Endothelial cell of umbilical vein (primary cell): ENCODE measurements at regions not wholly inside any gene's neighbourhood (a gene's known extent, or its start where the extent isn't known, plus 50 kb on each side); places are given as distances from the start of the nearest gene placed in this dataset.

ENCODE experiments used
- BruUV-seq: library from RNA; stranded (reverse); fragments of 400-500 nt; replicated peaks from 2 replicates; lab custom pipeline; 2021; lab: Mats Ljungman, UMichigan
- CTCF ChIA-PET: fragments of 300-600, 350-600 bp; sonication (Branson Sonifier 250); formaldehyde crosslinking; loops from one replicate; lab custom pipeline; 2021; ENCODE audit warnings: antibody characterized with exemption, inconsistent platforms; lab: Charles Lee
- POLR2A ChIA-PET: fragments of 300-600, 350-600 bp; sonication (Branson Sonifier 250); formaldehyde crosslinking; loops from one replicate; lab custom pipeline; 2021; ENCODE audit warnings: antibody characterized with exemption, inconsistent platforms; lab: Charles Lee
- DNase-seq: peaks from one replicate; pipeline ENCODE4 v3.0.0-alpha.2; 2011; ENCODE audit warnings: low read depth, low spot score
- FAIRE-seq: peaks from 2 replicates; lab custom pipeline; 2011; peaks lifted over from hg19 to GRCh38; lab: Jason Lieb, UNC
- H2AFZ ChIP-seq: 2 replicates; pipeline ENCODE4 v1.6.0; 2012; ENCODE audit warnings: low read depth, low read length, control low read depth, inconsistent platforms
- H3K27ac ChIP-seq: 2 replicates; pipeline ENCODE4 v1.5.1; 2011; ENCODE audit warnings: low read depth, mild to moderate bottlenecking, control low read depth, low read length, moderate library complexity; ENCODE audit not compliant: insufficient read depth
- H3K27me3 ChIP-seq, 2 experiments: 2 replicates each; pipeline versions ENCODE4 v1.6.0 to v1.6.1; 2011; ENCODE audit warnings: low read length in 2 of 2, mixed read lengths in 1 of 2; ENCODE audit not compliant: control insufficient read depth in 2 of 2, insufficient read depth in 2 of 2
- H3K36me3 ChIP-seq, 2 experiments: 2 replicates in 1 of 2; 3 replicates in 1 of 2; pipeline ENCODE4 v1.5.1; 2011; ENCODE audit warnings: low read length in 2 of 2, mild to moderate bottlenecking in 1 of 2, moderate library complexity in 1 of 2; ENCODE audit not compliant: control insufficient read depth in 2 of 2, insufficient read depth in 2 of 2; ENCODE audit errors: extremely low read depth in 1 of 2
- H3K4me1 ChIP-seq: 3 replicates; pipeline ENCODE4 v1.5.1; 2011; ENCODE audit warnings: mild to moderate bottlenecking, low read length; ENCODE audit not compliant: control insufficient read depth, insufficient read depth; ENCODE audit errors: extremely low read depth
- H3K4me2 ChIP-seq: 2 replicates; pipeline ENCODE4 v1.6.1; 2011; ENCODE audit warnings: low read length, control low read depth, mixed read lengths; ENCODE audit not compliant: insufficient read depth
- H3K4me3 ChIP-seq, 3 experiments: fragments of 200-600 bp in 1 of 3; sonication (generic), shearing (Covaris generic) in 1 of 3; replicated peaks in 1 of 3; 2 replicates each; pipeline ENCODE4 v1.5.1; 2011 to 2016; ENCODE audit warnings: control low read depth in 3 of 3, low read length in 3 of 3, mild to moderate bottlenecking in 2 of 3, inconsistent platforms in 1 of 3, low read depth in 1 of 3, moderate library complexity in 1 of 3; ENCODE audit not compliant: insufficient read depth in 1 of 3
- H3K79me2 ChIP-seq: 2 replicates; pipeline ENCODE4 v1.6.0; 2012; ENCODE audit warnings: low read length, inconsistent platforms; ENCODE audit not compliant: control insufficient read depth, insufficient read depth
- H3K9ac ChIP-seq: replicated peaks from 2 replicates; pipeline ENCODE3; 2011; ENCODE audit warnings: low read length, control low read depth; ENCODE audit not compliant: insufficient read depth; ENCODE audit errors: extremely low read depth
- H3K9me1 ChIP-seq: replicated peaks from 3 replicates; pipeline ENCODE4 v1.6.0; 2011; ENCODE audit warnings: mild to moderate bottlenecking, low read length; ENCODE audit not compliant: control insufficient read depth, insufficient read depth; ENCODE audit errors: extremely low read depth
- H3K9me3 ChIP-seq: replicated peaks from 2 replicates; pipeline ENCODE4 v1.5.1; 2012; ENCODE audit warnings: low read length, inconsistent platforms; ENCODE audit not compliant: control insufficient read depth, insufficient read depth
- H4K20me1 ChIP-seq: replicated peaks from 2 replicates; pipeline ENCODE3; 2011; ENCODE audit warnings: mild to moderate bottlenecking, low read length; ENCODE audit not compliant: control insufficient read depth, insufficient read depth; ENCODE audit errors: extremely low read depth
- CTCF ChIP-seq, 2 donors: IDR thresholded peaks; 1 replicate in 1 of 2; 2 replicates in 1 of 2; pipeline ENCODE4 v1.5.1; 2011; ENCODE audit warnings: low read length in 2 of 2, mild to moderate bottlenecking in 2 of 2, moderate library complexity in 2 of 2, control low read depth in 1 of 2, inconsistent platforms in 1 of 2, low read depth in 1 of 2; ENCODE audit not compliant: insufficient read depth in 1 of 2; ENCODE audit errors: extremely low read depth in 1 of 2
- EZH2 ChIP-seq: IDR thresholded peaks from 2 replicates; pipeline ENCODE4 v1.6.1; 2012; ENCODE audit warnings: borderline replicate concordance, low read depth, mild to moderate bottlenecking, moderate library complexity, low read length, inconsistent platforms; ENCODE audit not compliant: severe bottlenecking
- FOS ChIP-seq: IDR thresholded peaks from 2 replicates; pipeline ENCODE4 v1.6.1; 2011; ENCODE audit warnings: mild to moderate bottlenecking, low read length, moderate library complexity, borderline replicate concordance; ENCODE audit not compliant: insufficient read depth
- GATA2 ChIP-seq: IDR thresholded peaks from 2 replicates; pipeline ENCODE4 v1.7.0; 2011; ENCODE audit warnings: low read depth, mild to moderate bottlenecking, moderate library complexity, mixed read lengths, low read length; ENCODE audit not compliant: insufficient read length, insufficient read depth
- JUN ChIP-seq: IDR thresholded peaks from 2 replicates; pipeline ENCODE4 v1.6.1; 2011; ENCODE audit warnings: borderline replicate concordance, low read depth; ENCODE audit not compliant: insufficient read length, insufficient read depth
- MAX ChIP-seq: IDR thresholded peaks from 2 replicates; pipeline ENCODE4 v1.6.1; 2011; ENCODE audit not compliant: insufficient read depth, insufficient read length
- MYC ChIP-seq: IDR thresholded peaks from one replicate; pipeline ENCODE4 v1.6.1; 2011; ENCODE audit warnings: mild to moderate bottlenecking, low read depth, low read length
- POLR2A ChIP-seq: IDR thresholded peaks from 2 replicates; pipeline ENCODE4 v1.6.1; 2012; ENCODE audit warnings: low read depth, mild to moderate bottlenecking, control low read depth, low read length
- POLR2AphosphoS5 ChIP-seq: IDR thresholded peaks from 2 replicates; pipeline ENCODE4 v1.6.1; 2012; ENCODE audit warnings: low read depth, mild to moderate bottlenecking, control low read depth, low read length, moderate library complexity; ENCODE audit not compliant: insufficient read depth
- dilution Hi-C: fragments of 300-500 bp; cut with MboI; formaldehyde crosslinking; loops from one replicate; pipeline ENCODE4 v1.15.0; 2019; ENCODE audit warnings: low sequenced_read_pairs; ENCODE audit not compliant: extremely low pct_ligation_motif_present
- intact Hi-C: fragments of 100-400 bp; cut with micrococcal nuclease; formaldehyde crosslinking; loops from one replicate; pipeline ENCODE4 v1.10.0; 2022

- Histone ChIP-seq H3K4me3 (no peak overlapping the region), H3K36me3 (no peaks in the 10 kb centered on the region), H3K9me3 (no peaks in the 10 kb centered on the region), H3K9me1 (no peaks in the 10 kb centered on the region), H3K4me1 (no peaks in the 10 kb centered on the region), H3K27me3 (no peaks in the 10 kb centered on the region), H3K4me2 (no peak overlapping the region), H4K20me1 (no peaks in the 10 kb centered on the region), H2AFZ (no peak overlapping the region), H3K79me2 (no peaks in the 10 kb centered on the region), H3K9ac (no peak overlapping the region), H3K27ac (no peak overlapping the region)
- intact Hi-C loops, result no loop called here
- ChIA-PET POLR2A (no interaction called here), CTCF (interaction anchor here (1.0 to 1.4 kb wide), 3 partner anchors 13 to 607 kb away, joined by 3 to 4 read pairs (median 4); no protein-coding TSS in a partner anchor)
- no peak for DNase-seq
- no peak for TF ChIP-seq JUN
- no peak for TF ChIP-seq FOS
- no peak for TF ChIP-seq GATA2
- TF ChIP-seq EZH2, result no peak
- TF ChIP-seq CTCF (IDR thresholded peaks at IDR 0.05; ENCODE audit: extremely low read depth in 1 of 2, insufficient read depth in 1 of 2, low read depth in 1 of 2, low read length in 2 of 2), result no peak
- no peak for TF ChIP-seq POLR2A
- no peak for TF ChIP-seq MAX
- no peak for TF ChIP-seq POLR2AphosphoS5
- TF ChIP-seq MYC, result no peak
- no peak for FAIRE-seq
- BruUV-seq, result no TSS peak
- dilution Hi-C loops, result no loop called here
These were observed 295.7 kb upstream of the TNRC6C start for GRCh38 chr17:77662833-77663232.
